ENCODE measurements at regions not wholly inside any gene's neighbourhood (a gene's known extent, or its start where the extent isn't known, plus 50 kb on each side); places are given as distances from the start of the nearest gene placed in this dataset.
"Not testable (repeated sequence)": the region's sequence is repeated elsewhere in the genome, so short reads cannot be mapped to it uniquely, and the experiment has no call there.

DNA sequence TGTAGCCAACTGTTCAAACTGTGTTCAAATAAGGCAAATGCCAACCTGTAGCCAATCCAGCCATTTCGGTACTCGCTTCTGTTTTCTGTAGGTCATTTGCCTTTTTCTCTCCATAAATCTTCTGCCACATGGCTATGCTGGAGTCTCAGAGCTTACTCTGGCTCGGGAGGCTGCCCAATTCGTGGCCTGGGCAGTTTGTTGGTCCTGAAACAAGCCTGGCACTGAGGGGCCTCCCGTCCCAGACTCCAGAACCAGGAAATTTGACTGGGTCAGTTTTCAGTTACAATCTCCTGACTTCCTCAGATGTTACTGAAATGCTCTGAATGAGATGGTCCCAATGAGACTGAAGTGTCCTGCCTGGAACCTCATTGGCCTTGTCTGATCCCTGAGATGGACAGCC lies 120.8 kb upstream of the NPAS2 start:
- no peak for DNase-seq (ENCODE audit: extremely low read depth in 1 of 2, low read depth in 1 of 2)

DNA sequence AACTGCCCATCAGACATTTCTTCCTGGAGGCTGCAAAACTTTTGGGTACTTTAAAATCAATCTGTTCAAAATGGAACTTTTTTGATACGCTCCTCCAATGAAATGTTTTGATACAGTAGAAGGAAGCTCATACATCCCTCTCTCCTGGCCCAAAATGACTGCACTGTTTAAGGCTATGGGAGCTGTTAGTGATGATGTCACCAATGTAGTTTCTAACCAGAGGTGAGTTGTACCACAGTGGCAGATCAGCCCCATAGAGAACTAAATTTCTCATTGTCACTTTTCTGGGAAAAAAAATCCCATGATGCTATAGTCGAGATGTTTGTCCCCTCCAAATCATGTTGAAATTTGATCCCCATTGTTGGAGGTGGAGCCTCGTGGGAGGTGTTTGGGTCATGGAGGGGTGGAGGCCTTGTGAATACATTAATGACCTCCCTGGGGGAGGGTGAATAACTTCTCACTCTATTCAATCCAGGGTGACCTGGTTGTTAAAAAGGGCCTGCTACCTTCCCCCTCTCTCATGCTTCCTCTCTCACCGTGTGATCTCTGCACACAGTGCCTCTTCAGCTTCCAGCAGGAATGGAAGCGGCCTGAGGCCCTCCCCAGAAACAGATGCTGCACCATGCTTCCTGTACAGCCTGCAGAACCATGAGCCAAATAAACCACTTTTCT lies 117.4 kb upstream of the NPAS2 start:
- no peak for DNase-seq (ENCODE audit: extremely low read depth in 1 of 2, low read depth in 1 of 2)

DNA sequence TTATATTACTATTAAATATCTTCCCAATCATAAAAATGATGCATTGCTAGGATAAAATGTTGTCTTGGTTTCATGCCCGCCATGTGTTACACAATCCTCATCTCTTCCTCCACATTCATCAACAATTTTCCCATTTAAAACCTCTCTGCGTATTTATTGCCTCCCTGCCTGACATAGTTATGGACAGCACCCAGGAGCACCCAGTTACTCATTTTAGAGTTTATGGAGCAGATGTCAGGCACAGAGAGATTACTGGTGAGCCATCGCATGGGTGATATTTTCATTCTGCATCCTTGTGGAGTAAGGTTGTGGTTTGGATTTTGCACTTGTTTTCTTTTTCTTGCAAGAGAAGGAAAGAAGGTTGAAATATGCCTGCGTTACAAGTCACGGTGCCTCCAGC lies 116.7 kb upstream of the NPAS2 start:
- no peak for DNase-seq (ENCODE audit: extremely low read depth in 1 of 2, low read depth in 1 of 2)

DNA sequence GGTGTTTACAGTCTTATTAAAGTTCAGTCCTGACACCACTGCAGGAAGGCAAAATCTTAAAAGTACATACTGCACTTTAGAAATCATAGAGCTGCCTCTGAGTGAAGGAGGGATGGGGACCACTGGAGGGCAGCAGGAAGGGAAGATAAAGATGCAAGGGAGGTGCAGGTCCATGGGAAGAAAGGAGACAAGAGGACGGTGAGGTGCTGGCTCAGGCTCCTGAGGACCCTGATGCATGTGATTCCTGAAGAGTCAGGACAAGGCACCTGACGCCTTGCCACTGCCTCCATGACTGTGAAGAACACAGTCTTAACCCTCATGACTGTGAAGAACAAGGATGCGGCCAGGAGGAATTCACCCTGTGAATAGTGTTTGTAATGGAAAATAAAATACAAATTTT lies 116.2 kb upstream of the NPAS2 start:
- DNase-seq (ENCODE audit: extremely low read depth in 1 of 2, low read depth in 1 of 2), result no peak

DNA sequence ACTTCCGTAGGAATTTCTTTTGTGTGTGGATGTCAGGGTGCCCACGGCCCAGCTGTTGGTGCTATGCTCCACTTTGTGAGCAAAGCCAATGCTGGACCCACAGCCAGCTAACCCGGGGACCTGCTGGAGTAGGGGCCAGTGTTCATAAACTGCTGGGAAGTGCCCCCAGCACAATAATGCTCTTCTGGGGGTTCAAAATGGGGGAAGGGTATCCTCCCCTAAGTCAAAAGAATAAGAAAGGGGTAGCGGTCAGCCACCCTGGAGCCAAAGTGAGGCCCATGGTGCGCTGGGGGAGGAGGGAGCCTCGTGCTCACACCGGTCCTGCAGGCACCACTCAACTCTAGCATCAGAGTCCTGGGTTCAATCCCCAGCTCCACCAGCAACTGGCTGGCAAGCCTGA lies 115.8 kb upstream of the NPAS2 start:
- no peak for DNase-seq (ENCODE audit: extremely low read depth in 1 of 2, low read depth in 1 of 2)

DNA sequence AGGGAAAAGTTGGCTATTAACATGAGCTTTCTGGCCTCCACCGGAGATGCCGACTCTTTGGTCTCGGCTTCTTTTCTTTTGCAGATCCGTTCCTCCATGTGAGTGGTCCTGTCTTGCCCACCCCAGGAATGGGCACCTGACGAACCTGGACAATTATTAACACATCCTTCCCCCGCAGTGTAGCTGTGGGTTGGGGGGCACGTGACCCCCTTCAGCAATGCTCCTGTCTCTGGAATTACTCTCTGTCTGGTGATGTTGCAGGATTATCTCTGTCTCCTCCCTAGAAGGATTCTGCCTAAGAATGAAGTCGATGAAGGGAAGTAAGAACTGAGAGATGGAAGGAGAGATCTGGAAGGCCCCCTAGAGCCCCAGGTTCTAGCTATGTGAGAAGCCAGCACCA lies 115.2 kb upstream of the NPAS2 start:
- DNase-seq (ENCODE audit: extremely low read depth in 1 of 2, low read depth in 1 of 2), result no peak

DNA sequence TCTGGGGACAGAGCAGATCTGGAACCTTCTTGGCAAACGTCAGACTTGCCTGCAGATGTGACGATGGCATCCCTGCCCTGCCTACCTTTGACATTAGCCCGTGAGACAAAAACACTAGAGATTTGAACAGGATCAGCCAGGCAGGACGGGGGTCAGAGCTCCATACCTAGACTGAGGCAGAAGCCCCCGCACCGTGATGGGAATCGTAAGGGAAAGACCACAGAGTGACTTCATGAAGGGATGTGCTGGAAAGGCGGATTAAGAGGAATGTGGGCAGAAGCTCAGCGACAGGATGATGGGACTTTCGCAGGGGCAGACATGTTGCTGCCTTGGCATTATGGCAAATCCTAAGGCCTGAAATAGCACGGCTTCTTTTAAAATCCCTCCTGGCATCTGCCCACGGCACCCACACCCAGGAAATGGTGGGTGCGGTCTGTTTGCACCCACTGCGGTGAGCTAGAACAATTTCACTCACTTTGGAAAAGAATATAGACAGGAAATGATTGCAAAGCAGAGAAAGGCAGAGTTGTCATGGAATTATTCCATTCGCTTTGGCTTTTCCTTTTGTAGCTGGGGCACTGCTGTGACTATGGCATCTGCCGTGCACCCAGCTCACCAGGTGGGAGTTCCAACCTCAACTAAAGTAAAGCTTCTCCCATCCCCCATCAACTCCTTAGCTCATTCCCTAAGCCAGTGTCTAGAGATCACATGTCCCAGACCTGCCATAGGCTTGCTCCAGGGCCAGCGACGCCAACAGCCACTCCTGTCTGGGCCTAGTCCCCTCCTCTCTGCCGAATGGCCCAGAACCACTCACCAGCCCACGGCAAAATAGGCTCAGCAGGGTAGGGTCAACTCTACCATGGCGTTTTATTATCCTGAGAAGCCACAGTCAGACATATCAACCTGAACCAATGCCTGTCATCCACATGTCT lies 112.7 kb upstream of the NPAS2 start:
- DNase-seq (ENCODE audit: extremely low read depth in 1 of 2, low read depth in 1 of 2), result no peak

DNA sequence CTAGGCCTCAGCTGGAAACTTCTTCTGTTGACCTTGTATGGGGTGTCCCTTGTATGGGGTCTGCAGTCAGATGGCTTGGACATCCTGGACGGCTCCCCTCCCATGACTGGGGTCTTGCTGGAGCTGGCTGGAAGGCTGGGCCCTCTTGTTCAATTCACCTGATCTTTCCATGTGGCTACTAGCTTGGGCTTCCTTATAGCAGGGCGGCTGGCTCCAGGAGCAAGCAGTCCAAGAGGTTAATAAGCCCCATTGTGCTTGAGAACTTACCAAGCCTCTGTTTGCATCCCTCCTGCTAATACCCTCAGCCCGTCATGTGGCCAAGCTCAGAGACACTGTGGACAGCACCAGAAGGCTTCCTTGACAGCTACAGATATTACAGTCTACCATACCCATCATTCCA lies 111.6 kb upstream of the NPAS2 start:
- no peak for DNase-seq (ENCODE audit: extremely low read depth in 1 of 2, low read depth in 1 of 2)

DNA sequence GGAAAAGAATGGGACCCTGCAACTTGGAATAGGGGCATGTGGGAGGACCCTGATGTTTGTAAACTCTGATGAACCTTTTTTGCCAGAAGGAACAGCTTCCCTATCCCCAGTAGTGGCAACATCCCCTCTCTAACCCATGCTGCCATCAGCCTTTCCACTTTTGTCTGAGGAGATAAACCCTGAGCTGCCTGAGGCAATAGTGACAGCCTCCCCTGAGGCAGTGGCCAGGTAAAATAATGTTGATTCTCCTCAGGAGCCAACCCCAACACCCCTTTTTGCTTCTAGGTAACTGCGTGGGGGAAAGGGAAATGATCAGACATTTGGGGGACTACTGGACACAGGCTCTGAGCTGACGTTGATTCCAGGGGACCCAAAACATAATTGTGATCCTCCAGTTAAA lies 106.8 kb upstream of the NPAS2 start:
- no peak for DNase-seq (ENCODE audit: extremely low read depth in 1 of 2, low read depth in 1 of 2)

DNA sequence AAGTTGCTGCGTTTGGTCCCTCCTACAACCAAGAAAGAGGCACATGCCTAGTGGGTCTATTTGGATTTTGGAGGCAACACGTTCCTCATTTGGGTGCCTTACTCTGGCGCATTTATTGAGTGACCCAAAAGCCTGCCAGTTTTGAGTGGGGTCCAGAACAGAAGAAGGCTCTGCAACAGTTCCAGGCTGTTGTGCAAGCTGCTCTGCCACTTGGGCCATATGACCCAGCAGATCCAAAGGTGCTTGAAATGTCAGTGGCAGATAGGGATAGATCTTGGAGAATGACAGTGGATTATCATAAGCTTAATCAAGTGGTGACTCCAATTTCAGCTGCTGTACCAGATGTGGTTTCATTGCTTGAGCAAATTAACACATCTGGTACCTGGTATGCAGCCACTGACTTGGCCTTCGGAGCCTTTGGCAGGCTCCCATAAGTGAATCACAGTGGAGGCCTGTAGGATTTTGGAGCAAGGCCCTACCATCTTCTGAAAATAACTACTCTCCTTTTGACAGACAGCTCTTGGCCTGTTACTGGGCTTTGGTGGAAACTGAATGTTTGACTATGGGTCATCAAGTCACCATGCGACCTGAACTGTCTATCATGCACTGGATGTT lies 105.4 kb upstream of the NPAS2 start:
- not testable (repeated sequence) for DNase-seq (ENCODE audit: extremely low read depth in 1 of 2, low read depth in 1 of 2)

DNA sequence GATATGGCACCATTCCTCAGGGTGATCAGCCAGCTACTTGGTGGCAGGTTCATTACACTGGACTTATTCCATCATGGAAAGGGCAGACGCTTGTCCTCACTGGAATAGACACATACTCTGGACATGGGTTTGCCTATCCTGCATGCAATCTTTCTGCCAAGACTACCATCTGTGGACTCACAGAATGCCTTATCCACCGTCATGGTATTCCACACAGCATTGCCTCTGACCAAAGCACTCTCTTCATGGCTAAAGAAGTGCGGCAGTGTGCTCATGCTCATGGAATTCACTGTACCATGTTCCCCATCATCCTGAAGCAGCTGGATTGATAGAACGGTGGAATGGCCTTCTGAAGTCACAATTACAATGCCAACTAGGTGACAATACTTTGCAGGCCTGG lies 104.1 kb upstream of the NPAS2 start:
- not testable (repeated sequence) for DNase-seq (ENCODE audit: extremely low read depth in 1 of 2, low read depth in 1 of 2)

DNA sequence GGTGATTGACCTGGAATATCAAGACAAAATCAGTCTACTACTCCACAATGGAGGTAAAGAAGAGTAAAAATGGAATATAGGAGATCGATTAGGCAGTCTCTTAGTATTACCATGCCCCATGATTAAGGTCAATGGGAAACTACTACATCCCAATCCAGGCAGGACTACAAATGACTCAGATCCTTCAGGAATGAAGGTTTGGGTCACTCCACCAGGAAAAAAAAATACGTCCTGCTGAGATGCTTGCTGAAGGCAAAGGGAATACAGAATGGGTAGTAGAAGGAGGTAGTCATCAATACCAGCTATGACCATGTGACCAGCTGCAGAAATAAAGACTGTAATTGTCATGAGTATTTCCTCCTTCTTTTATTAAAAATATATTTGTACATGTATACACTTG lies 103.4 kb upstream of the NPAS2 start:
- DNase-seq (ENCODE audit: extremely low read depth in 1 of 2, low read depth in 1 of 2), result no peak

DNA sequence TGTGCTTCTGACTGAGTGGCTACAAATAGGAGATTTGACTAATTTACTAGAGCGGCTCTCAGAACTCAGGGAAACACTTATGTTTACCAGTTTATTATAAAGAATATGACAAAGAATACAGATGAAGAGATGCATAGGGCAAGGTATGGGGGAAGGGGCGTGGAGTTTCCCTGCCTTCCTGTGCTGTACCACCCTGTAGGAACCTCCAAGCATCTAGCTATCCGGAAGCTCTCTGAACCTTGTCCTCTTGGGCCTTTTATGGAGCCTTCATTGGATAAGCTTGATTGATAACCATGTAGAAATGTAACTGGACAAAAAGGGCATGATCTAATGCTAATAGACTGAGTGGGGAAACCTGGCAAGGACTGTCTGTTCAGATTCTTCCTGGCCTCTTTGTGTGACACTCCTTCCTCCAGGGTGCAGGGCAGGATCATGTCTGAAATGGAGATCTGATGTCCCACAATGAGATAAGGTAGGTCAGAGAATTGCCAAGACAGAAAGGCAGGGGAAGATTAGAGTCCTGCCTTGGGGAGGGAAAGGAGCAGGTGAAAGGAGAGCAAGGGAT lies 101.8 kb upstream of the NPAS2 start:
- DNase-seq (ENCODE audit: extremely low read depth in 1 of 2, low read depth in 1 of 2), result no peak

DNA sequence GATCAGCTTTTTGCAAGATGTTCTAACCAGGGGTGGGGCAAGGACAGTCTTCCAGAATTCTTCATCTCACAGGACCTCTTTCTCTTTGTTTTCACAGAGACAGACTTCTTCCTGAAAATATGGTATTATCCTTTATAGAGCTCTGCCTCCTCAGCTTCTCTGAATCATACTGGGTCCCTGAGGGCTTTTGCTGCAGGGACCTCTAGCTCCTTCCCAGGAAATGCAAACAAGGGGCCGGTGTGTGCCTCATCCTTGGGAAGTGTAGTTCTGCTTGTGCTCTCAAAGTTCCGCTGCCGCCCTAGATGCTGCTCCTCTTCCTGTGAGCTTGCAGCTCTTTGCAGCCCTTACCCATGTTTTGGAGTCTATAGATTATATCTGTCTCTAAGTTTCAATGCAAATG lies 99.5 kb upstream of the NPAS2 start:
- DNase-seq (ENCODE audit: extremely low read depth in 1 of 2, low read depth in 1 of 2), result no peak

DNA sequence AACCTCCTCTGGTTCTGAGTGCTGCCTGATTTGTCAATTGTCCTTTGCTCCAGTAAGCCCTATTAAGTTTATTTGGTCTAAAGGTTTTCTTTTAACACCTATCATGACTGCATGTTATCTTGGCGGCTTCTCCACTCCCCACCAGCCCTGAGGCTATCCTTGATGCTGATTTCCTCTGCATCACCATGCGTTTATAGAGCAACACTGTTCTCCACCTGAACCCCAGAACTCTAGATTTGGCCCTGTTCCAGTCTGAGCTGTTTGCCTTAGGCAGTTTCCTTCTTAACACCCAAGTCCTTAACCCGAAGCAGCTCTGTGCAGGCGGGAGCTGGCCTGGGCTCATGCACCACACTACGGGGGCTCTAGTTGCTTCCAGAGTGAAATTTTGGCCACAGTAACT lies 98.2 kb upstream of the NPAS2 start:
- no peak for DNase-seq (ENCODE audit: extremely low read depth in 1 of 2, low read depth in 1 of 2)

DNA sequence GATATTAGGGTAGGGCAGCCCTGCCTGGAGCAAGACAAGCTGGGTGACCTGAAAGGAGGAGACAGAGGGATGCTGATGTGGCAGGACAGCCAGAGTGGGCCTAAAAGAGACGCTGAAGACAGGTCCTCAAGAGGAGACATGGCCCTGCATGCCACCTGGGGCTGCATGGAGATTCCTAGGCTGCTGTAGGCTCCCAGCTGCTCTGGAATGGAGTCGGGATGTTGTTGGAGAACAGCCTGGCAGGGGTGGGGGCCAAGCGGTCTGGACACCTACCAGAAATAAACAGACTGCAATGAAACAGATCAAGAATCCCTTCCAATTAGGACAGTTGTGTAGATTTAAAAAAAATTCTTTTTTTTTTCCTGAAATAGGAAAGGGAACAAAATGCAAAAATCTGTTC lies 97.8 kb upstream of the NPAS2 start:
- DNase-seq (ENCODE audit: extremely low read depth in 1 of 2, low read depth in 1 of 2), result no peak

DNA sequence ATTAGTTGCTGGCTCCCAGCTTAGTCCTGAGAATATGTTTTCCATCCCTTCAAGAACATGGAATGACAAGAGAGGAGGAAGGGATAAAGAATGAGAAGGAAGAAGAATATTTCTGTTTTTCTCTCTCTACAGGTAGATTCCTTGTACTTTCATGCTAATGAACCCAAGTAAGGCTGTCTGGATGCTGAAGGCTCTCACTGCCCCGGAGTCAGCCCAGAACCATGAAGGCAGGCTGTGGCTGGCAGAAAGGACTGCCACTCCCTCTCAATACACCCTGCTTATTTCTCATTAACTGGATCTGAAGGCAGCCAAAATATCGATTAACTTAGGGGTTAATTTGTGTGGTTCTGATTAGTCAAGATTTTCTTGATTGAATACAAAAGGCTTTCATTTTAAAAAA lies 93.1 kb upstream of the NPAS2 start:
- DNase-seq (ENCODE audit: extremely low read depth in 1 of 2, low read depth in 1 of 2), result no peak

DNA sequence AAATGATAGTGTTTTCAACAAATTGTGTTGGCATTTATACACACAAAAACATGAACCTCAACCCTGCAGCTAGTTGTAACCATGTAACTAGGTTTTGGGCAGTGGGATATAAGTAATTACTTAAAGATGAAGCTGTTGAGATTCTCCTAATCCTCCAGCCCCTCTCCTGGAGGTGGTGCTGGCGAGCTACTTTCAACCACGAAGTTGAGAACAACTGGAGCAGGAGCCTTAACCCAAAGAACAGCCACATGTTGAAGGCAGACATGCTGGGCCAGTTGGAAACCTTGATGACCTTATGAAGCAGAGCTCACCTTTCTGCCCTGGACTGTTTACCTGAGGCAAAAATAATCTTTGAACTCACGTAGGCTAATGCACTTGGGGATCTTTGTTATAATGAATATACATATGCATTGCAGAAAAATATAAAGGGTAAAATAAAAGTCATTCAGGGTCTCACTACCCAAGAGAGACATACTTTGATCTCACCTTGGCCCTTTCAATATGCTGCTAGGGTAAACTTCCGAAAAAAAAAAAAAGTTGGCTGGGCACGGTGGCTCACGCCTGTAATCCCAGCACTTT lies 89.6 kb upstream of the NPAS2 start:
- no peak for DNase-seq (ENCODE audit: extremely low read depth in 1 of 2, low read depth in 1 of 2)

DNA sequence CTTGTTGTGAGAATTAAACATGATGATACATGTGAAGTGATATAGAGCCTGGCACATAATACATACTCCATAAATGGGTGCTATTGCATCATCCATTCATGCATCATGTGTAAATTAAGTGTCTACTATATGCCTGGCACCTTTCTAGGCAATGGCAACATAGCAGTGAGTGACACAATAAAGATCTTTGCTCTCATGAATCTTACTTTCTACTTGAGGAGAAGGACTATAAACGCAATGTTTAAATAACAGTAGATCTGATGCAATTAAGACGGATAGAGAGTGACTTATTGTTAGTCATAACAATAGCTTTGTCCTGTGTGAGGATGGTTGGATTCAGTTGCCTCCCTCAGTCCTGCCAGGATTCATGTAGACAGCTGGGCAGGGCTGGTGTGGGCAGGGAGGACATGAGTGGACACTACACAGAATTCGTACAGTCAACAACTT lies 88.4 kb upstream of the NPAS2 start:
- no peak for DNase-seq (ENCODE audit: extremely low read depth in 1 of 2, low read depth in 1 of 2)

DNA sequence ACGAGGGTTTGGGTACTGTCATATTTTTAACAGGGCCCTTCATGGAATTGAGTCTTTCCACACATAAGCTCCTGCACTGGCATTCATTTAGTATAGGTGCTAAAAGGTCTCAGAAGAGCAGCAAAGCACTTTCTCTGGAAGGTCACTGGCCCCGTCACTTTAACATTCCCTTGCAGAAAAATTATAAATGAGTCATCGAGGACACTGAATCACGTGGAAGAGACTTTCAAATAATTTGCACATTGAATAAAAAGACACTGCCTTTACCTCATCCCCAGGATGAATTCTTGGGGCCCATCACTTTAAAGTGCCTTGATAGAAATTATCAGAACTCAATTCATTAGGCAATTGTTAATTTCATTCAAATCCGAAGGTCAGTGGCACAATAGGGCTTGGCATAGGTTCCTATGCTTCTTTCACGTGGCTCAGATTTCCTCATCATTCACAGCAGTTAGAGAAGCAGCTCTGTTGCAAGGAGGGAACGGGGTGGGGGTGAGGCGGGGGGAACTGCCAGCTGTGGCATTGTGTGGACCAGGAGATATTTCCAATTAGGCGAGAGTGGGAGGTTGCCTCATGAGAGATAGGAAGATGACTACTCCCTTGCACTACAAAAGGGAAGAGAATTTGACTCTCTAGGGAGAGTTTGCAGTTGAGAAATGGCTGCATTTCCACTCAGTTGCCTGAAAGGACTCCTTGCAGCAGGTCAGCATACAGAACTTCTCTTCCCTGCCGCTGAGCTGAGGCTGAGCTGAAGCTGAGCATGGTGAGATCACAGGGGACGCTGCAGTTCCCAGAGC lies 86.3 kb upstream of the NPAS2 start:
- no peak for DNase-seq (ENCODE audit: extremely low read depth in 1 of 2, low read depth in 1 of 2)

All from activated CD8-positive, alpha-beta memory T cell treated with anti-CD3 and anti-CD28 coated beads for 1 hour (primary cell).